OCI-LY7 (cell line): ENCODE measurements at regions not wholly inside any gene's neighbourhood (a gene's known extent, or its start where the extent isn't known, plus 50 kb on each side); places are given as distances from the start of the nearest gene placed in this dataset.

ENCODE experiments used
- BruUV-seq: library from RNA; stranded (reverse); fragments of 400-500 nt; replicated peaks from 2 replicates; lab custom pipeline; 2021; lab: Mats Ljungman, UMichigan
- CTCF ChIA-PET: fragments of 300-600 bp; sonication (Branson Sonifier 250); formaldehyde crosslinking; loops from one replicate; lab custom pipeline; 2022; ENCODE audit warnings: antibody characterized with exemption; ENCODE audit not compliant: unreplicated experiment; lab: Charles Lee
- POLR2A ChIA-PET: fragments of 300-600 bp; sonication (Branson Sonifier 250); formaldehyde crosslinking; loops from one replicate; lab custom pipeline; 2022; ENCODE audit warnings: antibody characterized with exemption; lab: Charles Lee
- DNase-seq: peaks from one replicate; pipeline ENCODE4 v3.0.0-alpha.2; 2015; ENCODE audit warnings: low spot score
- H2AFZ ChIP-seq: fragments of 200-600 bp; sonication (generic), shearing (Covaris generic); 2 replicates; pipeline ENCODE4 v1.6.1; 2014; ENCODE audit warnings: mild to moderate bottlenecking, antibody characterized with exemption, low read length, moderate library complexity
- H3K27ac ChIP-seq: fragments of 200-600 bp; sonication (generic); 2 replicates; pipeline ENCODE4 v1.5.1; 2014; ENCODE audit warnings: mixed run types, low read depth, mild to moderate bottlenecking, moderate library complexity, low read length, inconsistent platforms; ENCODE audit not compliant: poor library complexity, severe bottlenecking
- H3K36me3 ChIP-seq: fragments of 200-600 bp; sonication (generic); 2 replicates; pipeline ENCODE4 v1.6.1; 2014; ENCODE audit warnings: mild to moderate bottlenecking, antibody characterized with exemption, low read length, moderate library complexity, mixed read lengths; ENCODE audit not compliant: insufficient read depth
- H3K4me1 ChIP-seq: fragments of 200-600 bp; sonication (generic); 2 replicates; pipeline ENCODE4 v1.5.1; 2014; ENCODE audit warnings: mild to moderate bottlenecking, low read length; ENCODE audit not compliant: insufficient read depth, poor library complexity, severe bottlenecking
- H3K4me2 ChIP-seq: fragments of 200-600 bp; sonication (generic); 2 replicates; pipeline ENCODE4 v1.6.1; 2014; ENCODE audit warnings: mild to moderate bottlenecking, low read length
- H3K4me3 ChIP-seq: fragments of 200-600 bp; sonication (generic); 2 replicates; pipeline ENCODE4 v1.5.1; 2014; ENCODE audit warnings: mild to moderate bottlenecking, low read depth, low read length; ENCODE audit not compliant: poor library complexity, severe bottlenecking
- H3K79me2 ChIP-seq: fragments of 200-600 bp; sonication (generic); 2 replicates; pipeline ENCODE4 v1.6.1; 2016; ENCODE audit warnings: low read depth, mild to moderate bottlenecking, low read length, moderate library complexity, mixed read lengths; ENCODE audit not compliant: insufficient read depth
- H3K9me2 ChIP-seq: fragments of 200-600 bp; sonication (generic); 2 replicates; pipeline ENCODE4 v1.6.1; 2016; ENCODE audit warnings: mild to moderate bottlenecking, low read length, mixed read lengths; ENCODE audit not compliant: insufficient read depth
- H3K9me3 ChIP-seq: fragments of 200-600 bp; sonication (generic); 2 replicates; pipeline ENCODE4 v1.6.1; 2014; ENCODE audit warnings: mild to moderate bottlenecking, mixed run types, low read length, mixed read lengths
- H4K20me1 ChIP-seq: fragments of 200-600 bp; sonication (generic); 2 replicates; pipeline ENCODE4 v1.6.1; 2014; ENCODE audit warnings: mild to moderate bottlenecking, antibody characterized with exemption, low read length, moderate library complexity, mixed read lengths; ENCODE audit not compliant: insufficient read depth
- CTCF ChIP-seq: fragments of 200-600 bp; sonication (generic); conservative IDR thresholded peaks from 2 replicates; pipeline ENCODE4 v1.5.1; 2014; ENCODE audit warnings: mild to moderate bottlenecking, antibody characterized with exemption, low read length, moderate library complexity, mixed read lengths
- EZH2phosphoT487 ChIP-seq: fragments of 200-600 bp; sonication (generic); IDR thresholded peaks from 2 replicates; pipeline ENCODE4 v1.6.1; 2018; ENCODE audit warnings: low read depth, borderline replicate concordance, mild to moderate bottlenecking, mixed run types, antibody characterized with exemption, low read length, moderate library complexity, mixed read lengths
- intact Hi-C: fragments of 100-400 bp; cut with micrococcal nuclease; formaldehyde crosslinking; loops from one replicate; pipeline ENCODE4 v1.10.0; 2022; ENCODE audit not compliant: unreplicated experiment

- intact Hi-C loops, result no loop called here
- Histone ChIP-seq H3K4me1 (no peaks in the 10 kb centered on the region), H3K27ac (no peak overlapping the region), H2AFZ (no peak overlapping the region), H3K9me3 (no peaks in the 10 kb centered on the region), H3K79me2 (no peaks in the 10 kb centered on the region), H3K9me2 (no peaks in the 10 kb centered on the region), H3K4me2 (no peak overlapping the region), H3K36me3 (no peaks in the 10 kb centered on the region), H4K20me1 (no peaks in the 10 kb centered on the region), H3K4me3 (no peak overlapping the region)
- DNase-seq, result no peak
- no TSS peak for BruUV-seq
- ChIA-PET POLR2A (no interaction called here), CTCF (no interaction called here)
- TF ChIP-seq EZH2phosphoT487 (no peak), CTCF (no peak)
Observed at GRCh38 chr2:173684896-173685459, 280.2 kb downstream of the SP3 start.

- no peaks in the 10 kb centered on the region for H3K36me3 ChIP-seq
- no peaks in the 10 kb centered on the region for H4K20me1 ChIP-seq
- DNase-seq, result no peak
- intact Hi-C loops, result no loop called here
- TF ChIP-seq CTCF (no peak), EZH2phosphoT487 (no peak)
- H3K4me1 ChIP-seq, result no peaks in the 10 kb centered on the region
- no TSS peak for BruUV-seq
- H3K9me3 ChIP-seq, result no peaks in the 10 kb centered on the region
- no peak overlapping the region for H3K4me2 ChIP-seq
- POLR2A ChIA-PET, result no interaction called here
- H3K9me2 ChIP-seq, result no peaks in the 10 kb centered on the region
- no peak overlapping the region for H2AFZ ChIP-seq
- CTCF ChIA-PET, result no interaction called here
- H3K27ac ChIP-seq, result no peak overlapping the region
- H3K79me2 ChIP-seq, result no peaks in the 10 kb centered on the region
- H3K4me3 ChIP-seq, result no peak overlapping the region
Observed at GRCh38 chr2:173690349-173690748, 274.8 kb downstream of the SP3 start.

- Histone ChIP-seq H3K4me3 (no peak overlapping the region), H3K27ac (no peak overlapping the region), H3K9me2 (no peaks in the 10 kb centered on the region), H3K9me3 (no peaks in the 10 kb centered on the region), H3K79me2 (no peaks in the 10 kb centered on the region), H3K36me3 (no peaks in the 10 kb centered on the region), H3K4me1 (no peaks in the 10 kb centered on the region), H2AFZ (no peak overlapping the region), H4K20me1 (no peaks in the 10 kb centered on the region), H3K4me2 (no peak overlapping the region)
- POLR2A ChIA-PET, result no interaction called here
- CTCF ChIA-PET, result no interaction called here
- intact Hi-C loops, result no loop called here
- no peak for DNase-seq
- no TSS peak for BruUV-seq
- TF ChIP-seq EZH2phosphoT487 (no peak), CTCF (no peak)
Observed at GRCh38 chr2:173692068-173692467, 273.1 kb downstream of the SP3 start.
